T1000 (cell line): ENCODE measurements at regions not wholly inside any gene's neighbourhood (a gene's known extent, or its start where the extent isn't known, plus 50 kb on each side); places are given as distances from the start of the nearest gene placed in this dataset.

Experiments
- DNase-seq: peaks from one replicate; lab custom pipeline; 2025; ENCODE audit warnings: mixed read lengths; lab: John Stamatoyannopoulos, UW

DNA sequence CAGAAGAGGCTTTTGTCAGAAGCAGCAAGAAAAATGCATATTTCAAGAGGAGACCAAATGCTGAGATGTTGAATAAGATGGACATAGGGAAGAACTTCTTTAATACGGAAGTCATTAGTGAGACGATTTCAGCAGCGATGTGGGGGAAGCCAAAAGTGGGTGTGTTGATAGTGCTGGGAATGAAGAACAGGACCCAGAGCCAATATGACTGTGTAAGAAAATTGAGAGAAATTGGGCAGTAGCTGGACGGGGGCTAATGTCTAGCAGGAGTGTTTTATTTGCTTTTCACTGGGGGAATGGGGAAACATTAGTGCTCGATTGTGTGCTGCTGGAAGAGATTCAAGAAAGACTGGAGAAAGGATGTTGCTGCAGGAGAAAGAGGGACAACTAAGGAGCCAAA lies 788.7 kb upstream of the KLHL29 start:
- no peak for DNase-seq

DNA sequence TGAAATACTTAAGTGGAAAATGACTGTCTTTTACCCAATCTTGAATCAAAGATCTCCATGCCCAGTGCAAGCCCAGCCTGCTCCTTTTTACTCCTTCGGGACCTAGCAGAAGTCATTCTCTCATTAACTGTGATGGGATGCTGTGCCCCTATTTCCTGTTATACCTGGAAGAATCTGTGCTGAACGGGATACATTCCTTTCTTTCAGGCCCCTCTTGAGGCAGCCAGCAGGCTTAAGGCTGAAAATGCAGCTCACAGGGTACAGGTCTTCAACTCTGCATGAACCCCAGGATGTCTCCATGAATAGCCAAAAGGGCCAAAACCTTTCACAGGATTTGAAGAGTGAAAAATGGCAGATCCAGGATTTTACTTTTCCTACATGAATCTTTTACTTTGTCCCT lies 784.8 kb upstream of the KLHL29 start:
- no peak for DNase-seq

- no peak for DNase-seq
These were observed 784.0 kb upstream of the KLHL29 start for GRCh38 chr2:22600999-22601398.

GRCh38 chr2:22604136-22604535 lies 780.8 kb upstream of the KLHL29 start:
- DNase-seq: no peak

DNA sequence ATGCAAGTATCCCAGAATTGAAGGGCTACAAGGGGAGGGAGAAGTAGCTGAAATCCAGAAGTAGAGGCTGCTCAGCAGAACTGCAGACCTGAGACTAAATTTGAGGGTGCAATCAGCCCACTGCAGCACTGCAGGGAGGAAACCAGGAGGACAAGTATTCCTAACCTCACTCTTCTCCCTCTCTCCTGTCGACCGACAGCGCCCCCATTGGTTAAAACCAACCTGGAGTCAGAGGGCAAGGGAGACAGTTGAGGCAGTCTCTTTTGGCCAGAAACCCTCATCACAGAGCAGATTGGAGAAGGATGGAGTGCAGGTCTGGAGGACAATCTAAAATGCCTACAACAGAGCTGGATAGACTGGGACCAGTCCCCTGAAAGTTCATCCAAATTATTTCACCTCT lies 768.9 kb upstream of the KLHL29 start:
- no peak for DNase-seq

DNA sequence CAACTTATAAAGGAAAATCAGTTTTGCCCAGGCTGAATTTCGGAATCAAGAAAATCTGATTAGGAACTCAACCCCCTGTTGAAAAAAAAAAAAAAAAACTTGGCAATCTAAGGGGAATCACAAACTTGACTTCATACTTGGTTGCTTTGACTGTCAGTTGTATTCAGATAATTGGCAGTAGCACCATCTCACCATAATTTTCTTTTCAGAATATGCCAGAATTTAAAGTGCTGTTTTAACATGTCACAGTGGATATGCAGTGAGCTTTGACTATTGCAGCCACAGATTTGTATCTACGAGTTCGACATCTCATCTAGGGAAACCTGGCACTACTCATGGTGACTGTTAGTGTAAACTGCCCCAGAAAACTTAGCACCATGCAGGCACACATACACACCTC lies 761.4 kb upstream of the KLHL29 start:
- no peak for DNase-seq

DNA sequence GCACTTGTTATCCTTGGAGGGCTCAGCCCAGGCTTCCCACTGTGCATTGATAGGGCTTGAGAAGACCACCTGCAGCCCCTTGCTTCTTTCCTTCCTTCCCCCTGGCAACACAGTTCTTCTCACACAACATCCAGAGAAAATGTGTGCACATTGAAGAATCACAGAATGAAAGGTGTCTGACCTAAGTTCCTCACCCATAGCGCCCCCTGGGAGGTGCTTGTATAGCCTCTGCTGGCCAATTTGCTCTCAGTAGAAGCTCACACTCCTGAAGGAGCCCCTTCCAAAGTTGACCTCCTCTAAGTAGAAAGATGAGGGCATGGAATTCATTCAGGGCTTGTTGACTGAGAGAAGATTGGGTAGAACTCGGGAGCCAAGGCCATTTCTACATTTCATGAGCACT lies 758.4 kb upstream of the KLHL29 start:
- no peak for DNase-seq

DNA sequence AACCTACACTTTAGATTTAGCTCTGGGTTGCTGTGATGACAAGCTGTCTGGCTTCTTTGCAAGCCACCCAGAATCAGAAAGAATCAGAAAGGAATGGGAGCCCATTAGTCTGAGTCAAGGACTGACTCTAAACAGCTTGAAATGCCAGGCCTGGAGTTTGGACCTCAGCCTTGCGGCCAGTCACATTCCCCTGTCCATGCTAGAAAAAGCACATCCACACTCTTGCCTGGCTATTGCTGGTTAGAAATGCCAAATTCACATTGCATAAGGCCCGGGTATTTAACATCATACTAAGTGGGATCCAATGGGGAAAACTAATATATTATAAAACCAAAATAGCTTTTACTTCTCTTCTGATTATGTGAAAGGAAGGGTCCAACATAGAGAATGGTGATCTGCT lies 756.8 kb upstream of the KLHL29 start:
- DNase-seq: no peak

- no peak for DNase-seq
These were observed 756.1 kb upstream of the KLHL29 start for GRCh38 chr2:22628906-22629305.

GRCh38 chr2:22634167-22634566 lies 750.8 kb upstream of the KLHL29 start:
- DNase-seq: no peak

- DNase-seq: no peak
These were observed 728.6 kb upstream of the KLHL29 start for GRCh38 chr2:22656426-22656825.

DNA sequence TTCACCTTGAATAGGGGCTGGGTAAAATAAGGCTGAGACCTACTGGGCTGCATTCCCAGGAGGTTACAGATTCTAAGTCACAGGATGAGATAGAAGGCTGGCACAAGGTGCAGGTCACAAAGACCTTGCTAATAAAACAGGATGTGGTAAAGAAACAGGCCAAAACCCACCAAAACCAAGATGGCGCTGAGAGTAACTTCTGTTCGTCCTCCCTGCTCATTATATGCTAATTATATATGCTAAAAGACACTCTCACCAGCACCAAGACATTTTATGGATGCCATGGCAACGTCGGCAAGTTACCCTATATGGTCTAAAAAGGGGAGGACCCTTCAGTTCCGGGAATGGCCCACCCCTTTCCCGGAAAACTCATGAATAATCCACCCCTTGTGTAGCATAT lies 711.5 kb upstream of the KLHL29 start:
- no peak for DNase-seq

DNA sequence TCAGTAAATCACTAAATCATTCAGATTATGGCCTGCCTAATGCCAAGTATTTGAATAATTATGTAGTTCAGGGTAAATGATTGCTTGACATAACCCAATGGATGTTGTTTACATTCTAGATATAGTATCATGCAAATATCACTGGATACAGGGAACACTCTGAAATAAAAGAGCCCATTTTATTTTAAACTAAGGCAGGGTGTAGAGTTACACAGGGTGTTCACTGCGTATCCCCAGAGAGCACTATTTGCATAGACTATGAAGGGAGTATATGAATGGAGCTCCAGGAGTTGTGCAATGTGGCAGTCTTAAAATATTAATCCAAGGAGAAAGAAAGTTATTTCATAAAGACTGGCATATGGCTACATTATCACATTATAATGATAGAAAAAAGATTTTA lies 701.1 kb upstream of the KLHL29 start:
- DNase-seq: no peak

DNA sequence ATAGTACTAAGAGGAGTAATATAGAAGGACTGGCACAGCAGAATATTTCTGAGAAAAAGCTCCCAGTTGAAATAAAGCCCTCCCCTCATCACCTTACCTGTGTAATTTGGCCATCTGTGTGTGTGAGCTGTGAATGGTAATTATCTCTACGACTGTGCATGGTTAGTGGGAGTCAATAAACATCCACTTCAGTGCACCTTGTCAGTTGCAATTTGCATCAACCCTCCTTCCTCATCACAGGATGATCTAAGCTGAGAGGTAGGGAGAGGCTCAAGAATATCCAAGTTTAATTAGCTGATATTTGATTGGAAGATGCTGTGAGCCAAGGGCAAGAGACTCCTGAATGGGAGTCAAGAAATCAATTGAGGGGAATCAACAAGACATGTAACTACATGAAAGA lies 694.9 kb upstream of the KLHL29 start:
- no peak for DNase-seq

- no peak for DNase-seq
These were observed 693.3 kb upstream of the KLHL29 start for GRCh38 chr2:22691666-22692065.

- DNase-seq: no peak
These were observed 692.2 kb upstream of the KLHL29 start for GRCh38 chr2:22692746-22693145.

DNA sequence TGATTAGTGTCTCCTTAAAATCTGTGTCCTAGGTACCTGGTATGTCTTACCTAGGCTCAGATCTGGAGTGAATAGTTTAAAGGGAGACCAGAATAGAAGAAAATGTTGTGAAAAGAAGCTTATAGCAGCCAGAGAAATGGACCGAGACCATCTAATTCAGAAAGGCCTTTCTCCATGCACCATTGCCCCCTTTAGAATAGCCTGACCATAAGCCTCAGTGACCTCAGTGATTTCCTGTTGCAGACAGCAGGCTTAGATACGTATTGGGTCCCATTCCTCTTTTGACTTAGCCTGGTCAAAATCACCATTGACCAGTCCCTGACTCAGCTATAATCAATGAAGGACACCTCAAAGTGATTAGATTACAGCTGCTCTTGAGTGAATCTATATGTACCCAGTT lies 690.7 kb upstream of the KLHL29 start:
- no peak for DNase-seq

DNA sequence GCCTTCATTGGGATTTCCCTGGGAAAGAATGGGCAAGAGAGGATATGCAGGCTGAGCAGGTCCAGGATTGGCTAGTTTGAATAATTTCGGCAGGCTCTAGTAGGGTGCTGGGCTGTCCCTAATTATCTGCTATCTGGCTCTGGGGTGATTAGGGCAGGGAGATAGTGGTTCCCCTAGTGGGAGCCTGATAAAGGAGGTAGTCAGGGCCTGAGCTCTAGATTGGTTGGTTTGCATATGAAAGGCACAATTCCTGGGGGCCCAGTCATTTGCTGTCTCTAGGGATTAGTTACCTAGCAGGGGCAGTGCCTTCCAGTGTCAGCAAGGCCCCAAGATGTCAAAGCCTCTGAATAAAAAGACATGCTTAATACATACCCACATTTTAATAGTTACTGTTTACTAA lies 690.1 kb upstream of the KLHL29 start:
- no peak for DNase-seq

DNA sequence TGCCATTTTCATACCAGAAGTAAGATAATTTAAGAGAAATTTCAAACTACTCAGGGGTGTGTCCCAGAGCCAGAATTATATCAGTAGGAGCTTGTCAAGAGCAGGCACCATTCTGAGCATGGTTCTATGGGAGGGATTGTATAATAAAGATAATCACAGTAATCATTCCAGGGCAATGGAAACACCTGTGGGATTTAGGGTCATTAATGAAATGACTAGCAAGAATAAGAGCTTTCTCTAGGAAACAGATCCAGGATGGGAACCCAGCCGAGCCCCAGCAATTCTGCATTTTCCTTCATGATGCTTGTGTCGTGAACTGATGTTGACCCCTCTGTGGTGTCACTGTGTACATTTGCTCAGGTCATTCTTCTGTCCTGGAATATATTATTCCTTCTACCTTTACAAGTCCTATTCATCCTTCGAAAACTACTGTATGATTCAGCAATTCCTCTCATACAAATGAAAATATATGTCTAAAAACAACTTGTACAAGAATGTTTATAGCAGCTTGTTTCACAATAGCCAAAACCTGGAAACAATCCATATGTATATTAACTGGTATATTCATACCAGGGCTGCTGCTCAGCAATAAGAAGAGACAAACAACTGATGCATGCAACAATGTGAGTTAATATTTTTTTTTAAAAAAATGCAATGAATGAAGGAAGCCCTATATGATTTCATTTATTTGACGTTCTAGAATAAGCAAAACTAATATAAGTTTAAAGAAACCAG lies 687.8 kb upstream of the KLHL29 start:
- no peak for DNase-seq

GRCh38 chr2:22701561-22702160 lies 683.3 kb upstream of the KLHL29 start:
- no peak for DNase-seq

DNA sequence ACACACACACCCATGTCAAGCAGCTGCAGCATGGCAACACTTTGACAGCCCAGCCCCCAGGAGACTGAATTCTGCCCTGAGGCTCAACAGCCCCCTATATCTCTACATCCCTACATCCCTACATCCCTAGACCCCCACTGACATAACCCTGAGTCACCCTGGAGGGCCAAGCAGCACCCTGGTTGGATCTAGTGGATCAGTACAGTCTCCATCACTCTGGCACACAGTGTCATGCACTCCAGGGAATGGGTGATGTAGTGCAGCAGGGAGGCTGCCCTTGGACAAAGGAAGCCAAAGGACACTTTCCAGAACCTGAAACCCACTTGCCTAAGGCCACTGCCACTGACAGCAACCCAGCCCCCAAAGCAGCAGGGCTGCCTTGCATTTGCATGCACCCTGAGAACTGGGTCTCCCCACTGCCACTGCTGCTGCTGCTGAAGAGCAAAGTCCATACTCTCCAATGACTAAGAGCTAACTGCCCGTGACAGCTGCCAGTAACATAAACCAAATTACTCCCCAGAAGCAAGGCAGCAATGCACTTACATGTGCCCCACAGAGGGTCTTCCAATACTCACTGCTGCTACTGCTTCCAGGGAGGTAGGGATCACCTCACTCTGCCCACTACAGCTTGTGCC lies 681.6 kb upstream of the KLHL29 start:
- DNase-seq: no peak

DNA sequence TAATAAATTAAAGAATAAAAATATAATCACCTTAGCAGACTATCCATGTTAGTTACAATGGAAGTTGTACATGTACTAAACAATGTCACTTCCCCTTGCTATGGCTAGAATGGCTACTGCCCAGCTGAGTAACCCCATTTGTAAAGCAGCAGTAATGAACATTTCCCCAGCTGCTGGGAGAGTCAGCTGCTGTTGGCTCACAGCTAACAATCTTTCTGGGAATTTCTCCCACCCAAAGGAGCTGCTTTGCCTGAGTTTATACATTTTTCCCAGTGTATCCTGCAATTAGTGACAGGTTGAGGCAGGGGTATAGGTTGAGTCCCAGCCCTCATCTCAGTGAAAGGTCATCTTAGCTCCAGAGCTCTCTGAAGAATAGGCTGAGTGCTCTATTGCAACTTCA lies 665.6 kb upstream of the KLHL29 start:
- DNase-seq: no peak

DNA sequence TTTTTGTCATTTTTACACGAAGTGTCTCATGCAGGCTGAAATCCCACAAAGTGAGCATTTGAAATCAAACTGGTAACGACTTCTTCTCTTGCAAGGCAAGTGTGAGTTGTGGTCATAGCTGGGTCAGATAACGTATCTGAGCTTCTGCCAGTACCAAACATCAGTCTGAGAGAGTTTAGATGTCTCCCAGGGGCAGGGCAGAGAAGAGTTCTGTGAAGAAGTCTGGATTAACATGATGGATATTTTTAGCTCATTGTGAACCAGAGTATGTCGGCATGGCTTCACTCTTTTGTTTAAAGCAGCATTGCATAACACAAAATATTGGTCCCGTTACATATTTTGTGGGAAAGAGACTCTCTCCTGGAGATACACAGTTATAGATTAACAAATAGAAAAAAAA lies 655.5 kb upstream of the KLHL29 start:
- DNase-seq: no peak
